ENCODE measurements at regions not wholly inside any gene's neighbourhood (a gene's known extent, or its start where the extent isn't known, plus 50 kb on each side); places are given as distances from the start of the nearest gene placed in this dataset.
"Not testable (repeated sequence)": the region's sequence is repeated elsewhere in the genome, so short reads cannot be mapped to it uniquely, and the experiment has no call there.

GRCh38 chr16:59114790-59115189 is 380.7 kb upstream of the GOT2 start:
- no peak for DNase-seq (ENCODE audit: low read depth)

- no peak for DNase-seq (ENCODE audit: low read depth)
Observed at GRCh38 chr16:59113004-59113670, 379.0 kb upstream of the GOT2 start.

- no peak for DNase-seq (ENCODE audit: low read depth)
Observed at GRCh38 chr16:59111280-59111679, 377.2 kb upstream of the GOT2 start.

GRCh38 chr16:59108374-59108773 is 374.3 kb upstream of the GOT2 start:
- no peak for DNase-seq (ENCODE audit: low read depth)

GRCh38 chr16:59096682-59097081 is 362.6 kb upstream of the GOT2 start:
- not testable (repeated sequence) for DNase-seq (ENCODE audit: low read depth)

- no peak for DNase-seq (ENCODE audit: low read depth)
Observed at GRCh38 chr16:59090541-59090940, 356.4 kb upstream of the GOT2 start.

- DNase-seq (ENCODE audit: low read depth), result no peak
Observed at GRCh38 chr16:59088431-59088830, 354.3 kb upstream of the GOT2 start.

- DNase-seq (ENCODE audit: low read depth), result no peak
Observed at GRCh38 chr16:59087641-59088040, 353.5 kb upstream of the GOT2 start.

GRCh38 chr16:59067205-59067604 is 333.1 kb upstream of the GOT2 start:
- no peak for DNase-seq (ENCODE audit: low read depth)

GRCh38 chr16:59060207-59060606 is 326.1 kb upstream of the GOT2 start:
- DNase-seq (ENCODE audit: low read depth), result no peak

- no peak for DNase-seq (ENCODE audit: low read depth)
Observed at GRCh38 chr16:59058250-59058649, 324.1 kb upstream of the GOT2 start.

GRCh38 chr16:59053911-59054310 is 319.8 kb upstream of the GOT2 start:
- no peak for DNase-seq (ENCODE audit: low read depth)

GRCh38 chr16:59052231-59052630 is 318.1 kb upstream of the GOT2 start:
- no peak for DNase-seq (ENCODE audit: low read depth)

GRCh38 chr16:59048876-59049275 is 314.8 kb upstream of the GOT2 start:
- DNase-seq (ENCODE audit: low read depth), result no peak

GRCh38 chr16:59047114-59047513 is 313.0 kb upstream of the GOT2 start:
- DNase-seq (ENCODE audit: low read depth), result no peak

GRCh38 chr16:59046335-59046734 is 312.2 kb upstream of the GOT2 start:
- no peak for DNase-seq (ENCODE audit: low read depth)

GRCh38 chr16:59045501-59045900 is 311.4 kb upstream of the GOT2 start:
- DNase-seq (ENCODE audit: low read depth), result no peak

- DNase-seq (ENCODE audit: low read depth), result no peak
Observed at GRCh38 chr16:59044616-59045015, 310.5 kb upstream of the GOT2 start.

- DNase-seq (ENCODE audit: low read depth), result no peak
Observed at GRCh38 chr16:59042301-59042700, 308.2 kb upstream of the GOT2 start.

GRCh38 chr16:59039066-59039720 is 305.1 kb upstream of the GOT2 start:
- DNase-seq (ENCODE audit: low read depth), result no peak

- DNase-seq (ENCODE audit: low read depth), result no peak
Observed at GRCh38 chr16:59030923-59031485, 296.9 kb upstream of the GOT2 start.

- peak; percentile 1 for DNase-seq (ENCODE audit: low read depth)
Observed at GRCh38 chr16:59021751-59022150, 287.6 kb upstream of the GOT2 start.

- DNase-seq (ENCODE audit: low read depth), result no peak
Observed at GRCh38 chr16:59013930-59014329, 279.8 kb upstream of the GOT2 start.
